ENCODE measurements at regions not wholly inside any gene's neighbourhood (a gene's known extent, or its start where the extent isn't known, plus 50 kb on each side); places are given as distances from the start of the nearest gene placed in this dataset.

- DNase-seq (ENCODE audit: low read depth) = no peak
- no peak for TF ChIP-seq CTCF (conservative IDR thresholded peaks at IDR 0.05; ENCODE audit: low read depth, low read length)
- no peak overlapping the region for H3K4me3 ChIP-seq (ENCODE audit: low read depth, low read length)
Observed at GRCh38 chrX:39248330-39248729, 447.1 kb downstream of the MID1IP1 start.

DNA sequence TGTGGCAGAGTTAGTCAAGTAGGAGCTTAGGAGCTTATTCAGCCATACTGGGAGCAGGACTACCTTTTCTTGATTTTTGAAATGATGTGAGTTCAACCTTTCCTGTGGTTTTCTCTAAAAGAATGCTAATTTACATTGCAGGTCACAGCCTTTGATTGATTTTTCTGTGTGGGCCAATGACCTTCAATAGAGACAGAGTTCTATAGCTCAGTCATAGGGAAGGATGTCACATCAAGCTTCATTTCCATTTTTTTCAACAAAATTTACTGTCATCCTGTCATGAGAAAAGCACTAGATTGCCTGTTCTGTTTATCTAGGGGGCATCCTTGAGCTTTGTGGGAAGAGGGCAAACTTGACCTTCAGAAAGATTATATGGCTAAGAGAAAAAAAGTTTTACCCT, 448.7 kb downstream of the MID1IP1 start:
- no peak overlapping the region for H3K4me3 ChIP-seq (ENCODE audit: low read depth, low read length)
- no peak for DNase-seq (ENCODE audit: low read depth)
- TF ChIP-seq CTCF (conservative IDR thresholded peaks at IDR 0.05; ENCODE audit: low read depth, low read length) = no peak

DNA sequence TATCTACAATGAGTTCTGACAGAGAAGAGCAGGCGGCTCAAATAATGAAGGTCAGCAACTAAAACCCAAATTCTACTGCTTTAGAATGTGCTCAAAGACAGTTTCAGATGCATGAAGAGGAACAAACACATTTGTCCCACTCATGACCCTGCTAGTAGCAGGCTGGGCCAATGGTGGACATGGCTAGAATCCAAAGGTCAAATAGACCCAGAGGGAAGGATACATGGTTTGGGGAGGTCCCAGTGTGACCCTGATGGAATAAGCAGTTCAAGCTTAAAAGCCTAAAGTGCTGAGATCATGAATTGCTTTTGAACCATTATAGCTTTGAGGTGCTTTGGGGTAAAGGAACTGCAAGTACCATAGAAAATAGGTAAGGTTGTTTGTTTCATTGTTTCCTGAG, 450.7 kb downstream of the MID1IP1 start:
- no peak overlapping the region for H3K4me3 ChIP-seq (ENCODE audit: low read depth, low read length)
- no peak for TF ChIP-seq CTCF (conservative IDR thresholded peaks at IDR 0.05; ENCODE audit: low read depth, low read length)
- DNase-seq (ENCODE audit: low read depth) = no peak

GRCh38 chrX:39253551-39253950, 452.3 kb downstream of the MID1IP1 start:
- TF ChIP-seq CTCF (conservative IDR thresholded peaks at IDR 0.05; ENCODE audit: low read depth, low read length) = no peak
- no peak for DNase-seq (ENCODE audit: low read depth)

GRCh38 chrX:39258331-39258730, 457.1 kb downstream of the MID1IP1 start:
- H3K4me3 ChIP-seq (ENCODE audit: low read depth, low read length) = no peak overlapping the region
- no peak for TF ChIP-seq CTCF (conservative IDR thresholded peaks at IDR 0.05; ENCODE audit: low read depth, low read length)
- peak; percentile 2 for DNase-seq (ENCODE audit: low read depth)

More at GRCh38 chrX:39253551-39253950, 452.3 kb downstream of the MID1IP1 start:
- H3K4me3 ChIP-seq (ENCODE audit: low read depth, low read length) = no peak overlapping the region

DNA sequence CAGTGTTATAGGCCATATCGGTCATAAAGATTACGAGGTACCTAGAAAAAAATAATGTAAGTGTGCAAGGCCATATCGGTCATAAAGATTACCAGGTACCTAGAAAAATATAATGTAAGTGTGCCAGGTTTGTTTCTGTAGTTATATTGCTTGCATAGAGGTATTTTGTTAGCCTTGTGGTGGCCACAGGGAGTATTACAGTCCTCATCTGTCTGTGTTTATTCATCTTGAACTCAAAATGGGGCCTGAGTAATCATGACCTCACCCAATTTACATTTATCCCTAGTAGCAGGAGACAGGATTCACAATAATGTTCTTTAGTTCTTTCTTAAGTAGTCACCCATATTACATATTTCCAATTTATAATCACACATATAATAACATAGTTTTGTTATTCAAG, 459.7 kb downstream of the MID1IP1 start:
- H3K4me3 ChIP-seq (ENCODE audit: low read depth, low read length) = no peak overlapping the region
- DNase-seq (ENCODE audit: low read depth) = peak; percentile 2
- TF ChIP-seq CTCF (conservative IDR thresholded peaks at IDR 0.05; ENCODE audit: low read depth, low read length) = no peak

DNA sequence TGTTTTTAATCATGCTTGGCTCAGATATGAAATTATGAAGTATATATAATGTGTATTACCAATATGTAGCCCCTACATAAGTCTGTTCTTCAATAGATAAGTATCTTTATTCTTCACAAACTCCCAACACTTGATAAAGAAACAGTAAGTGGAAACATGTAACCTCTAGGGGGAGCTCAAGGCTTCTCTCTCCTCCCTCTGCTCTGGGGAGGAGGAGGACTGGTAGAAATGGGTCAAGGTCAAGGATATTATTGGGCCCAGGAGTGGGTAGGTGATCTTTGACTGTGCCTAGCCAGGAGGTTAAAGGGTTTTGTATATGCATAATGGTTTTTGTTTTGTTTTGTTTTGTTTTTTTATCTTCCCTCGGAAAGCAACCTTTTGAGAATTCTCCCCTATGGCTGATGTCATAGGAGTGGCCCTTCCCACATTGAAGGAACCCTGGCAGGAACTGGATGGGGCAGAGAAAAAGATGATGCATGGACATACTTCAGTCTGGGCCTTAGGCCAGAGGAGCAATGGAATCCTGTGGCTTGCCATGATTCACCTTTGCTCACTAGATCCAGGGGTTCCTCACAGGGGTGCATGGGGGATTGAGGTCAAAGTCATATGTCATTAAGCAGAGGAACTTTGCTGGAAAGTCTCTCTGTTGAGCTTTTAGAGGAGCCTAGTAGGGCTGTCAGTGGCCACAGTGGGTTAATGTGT, 460.3 kb downstream of the MID1IP1 start:
- no peak overlapping the region for H3K4me3 ChIP-seq (ENCODE audit: low read depth, low read length)
- peak; percentile 49 for DNase-seq (ENCODE audit: low read depth)
- peak; percentile 65 for TF ChIP-seq CTCF (conservative IDR thresholded peaks at IDR 0.05; ENCODE audit: low read depth, low read length)

All from choroid plexus epithelial cell (primary cell).